ENCODE measurements at regions not wholly inside any gene's neighbourhood (a gene's known extent, or its start where the extent isn't known, plus 50 kb on each side); places are given as distances from the start of the nearest gene placed in this dataset.

GRCh38 chr15:35727627-35728026 lies 181.7 kb upstream of the DPH6 start:
- H3K79me2 ChIP-seq (ENCODE audit: insufficient read depth, low read depth) = no peaks in the 10 kb centered on the region
- no peaks in the 10 kb centered on the region for H3K36me3 ChIP-seq (ENCODE audit: insufficient read depth)
- H2AFZ ChIP-seq (ENCODE audit: low read depth) = no peak overlapping the region
- H3K9ac ChIP-seq = no peak overlapping the region
- no peak overlapping the region for H3K27ac ChIP-seq
- H4K20me1 ChIP-seq (ENCODE audit: insufficient read depth) = no peaks in the 10 kb centered on the region
- no peak overlapping the region for H3K4me2 ChIP-seq
- no peak overlapping the region for H3K4me3 ChIP-seq (IDR thresholded peaks at IDR 0.05; ENCODE audit: insufficient read depth, low read depth, low read length)
- TF ChIP-seq CTCF (conservative IDR thresholded peaks at IDR 0.05; ENCODE audit: low read depth, low read length) = no peak
- no peaks in the 10 kb centered on the region for H3K27me3 ChIP-seq (ENCODE audit: insufficient read depth, low read depth)
- no peaks in the 10 kb centered on the region for H3K4me1 ChIP-seq (ENCODE audit: low read depth, poor library complexity, severe bottlenecking)

GRCh38 chr15:35728219-35728940 lies 182.4 kb upstream of the DPH6 start:
- Histone ChIP-seq H3K9ac (no peak overlapping the region), H2AFZ (ENCODE audit: low read depth) (no peak overlapping the region), H4K20me1 (ENCODE audit: insufficient read depth) (no peaks in the 10 kb centered on the region), H3K4me3 (IDR thresholded peaks at IDR 0.05; ENCODE audit: insufficient read depth, low read depth, low read length) (no peak overlapping the region), H3K4me2 (no peak overlapping the region), H3K4me1 (ENCODE audit: low read depth, poor library complexity, severe bottlenecking) (no peaks in the 10 kb centered on the region), H3K36me3 (ENCODE audit: insufficient read depth) (no peaks in the 10 kb centered on the region), H3K27me3 (ENCODE audit: insufficient read depth, low read depth) (no peaks in the 10 kb centered on the region), H3K79me2 (ENCODE audit: insufficient read depth, low read depth) (no peaks in the 10 kb centered on the region), H3K27ac (no peak overlapping the region)
- TF ChIP-seq CTCF (conservative IDR thresholded peaks at IDR 0.05; ENCODE audit: low read depth, low read length) = no peak

- Histone ChIP-seq H3K4me1 (ENCODE audit: low read depth, poor library complexity, severe bottlenecking) (no peaks in the 10 kb centered on the region), H3K9ac (no peak overlapping the region), H3K4me2 (no peak overlapping the region), H3K27me3 (ENCODE audit: insufficient read depth, low read depth) (no peaks in the 10 kb centered on the region), H3K27ac (no peak overlapping the region), H3K4me3 (IDR thresholded peaks at IDR 0.05; ENCODE audit: insufficient read depth, low read depth, low read length) (no peak overlapping the region), H4K20me1 (ENCODE audit: insufficient read depth) (no peaks in the 10 kb centered on the region), H3K36me3 (ENCODE audit: insufficient read depth) (no peaks in the 10 kb centered on the region), H3K79me2 (ENCODE audit: insufficient read depth, low read depth) (no peaks in the 10 kb centered on the region), H2AFZ (ENCODE audit: low read depth) (no peak overlapping the region)
- TF ChIP-seq CTCF (conservative IDR thresholded peaks at IDR 0.05; ENCODE audit: low read depth, low read length) = no peak
Measured at GRCh38 chr15:35736150-35736549, 190.2 kb upstream of the DPH6 start.

GRCh38 chr15:35737441-35737840 lies 191.5 kb upstream of the DPH6 start:
- no peak overlapping the region for H3K9ac ChIP-seq
- no peak overlapping the region for H2AFZ ChIP-seq (ENCODE audit: low read depth)
- no peak overlapping the region for H3K27ac ChIP-seq
- no peak overlapping the region for H3K4me3 ChIP-seq (IDR thresholded peaks at IDR 0.05; ENCODE audit: insufficient read depth, low read depth, low read length)
- H3K4me2 ChIP-seq = no peak overlapping the region
- no peaks in the 10 kb centered on the region for H3K36me3 ChIP-seq (ENCODE audit: insufficient read depth)
- no peaks in the 10 kb centered on the region for H4K20me1 ChIP-seq (ENCODE audit: insufficient read depth)
- no peak for TF ChIP-seq CTCF (conservative IDR thresholded peaks at IDR 0.05; ENCODE audit: low read depth, low read length)
- no peaks in the 10 kb centered on the region for H3K4me1 ChIP-seq (ENCODE audit: low read depth, poor library complexity, severe bottlenecking)
- no peaks in the 10 kb centered on the region for H3K79me2 ChIP-seq (ENCODE audit: insufficient read depth, low read depth)
- H3K27me3 ChIP-seq (ENCODE audit: insufficient read depth, low read depth) = no peaks in the 10 kb centered on the region

Data from KMS-11 (cell line).